Stimulated activated CD4-positive, alpha-beta T cell treated with anti-CD3 and anti-CD28 coated beads, TNF-alpha, amount 100 ng/mL, for 24 hours (primary cell): ENCODE measurements at regions not wholly inside any gene's neighbourhood (a gene's known extent, or its start where the extent isn't known, plus 50 kb on each side); places are given as distances from the start of the nearest gene placed in this dataset.
"Not testable (repeated sequence)": the region's sequence is repeated elsewhere in the genome, so short reads cannot be mapped to it uniquely, and the experiment has no call there.

ENCODE experiments used
- DNase-seq, 3 experiments: peaks; one replicate each; pipeline ENCODE4 v3.0.0-alpha.2; 2020; ENCODE audit warnings: low read depth in 3 of 3

GRCh38 chr15:77909182-77909940, 168.2 kb downstream of the TBC1D2B start:
- no peak for DNase-seq

- not testable (repeated sequence) for DNase-seq
These were observed 168.8 kb downstream of the TBC1D2B start for GRCh38 chr15:77908752-77909111.

GRCh38 chr15:77907824-77908751, 169.4 kb downstream of the TBC1D2B start:
- DNase-seq: peak in 2 of 3 experiments; percentile 33 to 73

GRCh38 chr15:77906062-77906990, 171.2 kb downstream of the TBC1D2B start:
- not testable (repeated sequence) for DNase-seq

GRCh38 chr15:77905301-77905920, 172.1 kb downstream of the TBC1D2B start:
- no peak for DNase-seq

GRCh38 chr15:77904901-77905300, 172.6 kb downstream of the TBC1D2B start:
- no peak for DNase-seq

GRCh38 chr15:77904436-77904821, 173.1 kb downstream of the TBC1D2B start:
- no peak for DNase-seq

GRCh38 chr15:77903761-77904435, 173.6 kb downstream of the TBC1D2B start:
- not testable (repeated sequence) for DNase-seq

GRCh38 chr15:77902921-77903760, 174.4 kb downstream of the TBC1D2B start:
- peak in 1 of 3 experiments; percentile 18 for DNase-seq

GRCh38 chr15:77901921-77902750, 175.4 kb downstream of the TBC1D2B start:
- DNase-seq: no peak

GRCh38 chr15:77901251-77901881, 176.1 kb downstream of the TBC1D2B start:
- no peak for DNase-seq

- peak in 2 of 3 experiments; percentile 25 to 59 for DNase-seq
These were observed 177.1 kb downstream of the TBC1D2B start for GRCh38 chr15:77900331-77900963.

GRCh38 chr15:77899776-77900175, 177.7 kb downstream of the TBC1D2B start:
- DNase-seq: not testable (repeated sequence)

GRCh38 chr15:77898811-77899730, 178.4 kb downstream of the TBC1D2B start:
- DNase-seq: no peak

GRCh38 chr15:77897896-77898406, 179.6 kb downstream of the TBC1D2B start:
- no peak for DNase-seq

- not testable (repeated sequence) for DNase-seq
These were observed 180.2 kb downstream of the TBC1D2B start for GRCh38 chr15:77897113-77897895.
